GM19395 (cell line): ENCODE measurements at regions not wholly inside any gene's neighbourhood (a gene's known extent, or its start where the extent isn't known, plus 50 kb on each side); places are given as distances from the start of the nearest gene placed in this dataset.

Source experiments
- ATAC-seq: cut with Tn5 transposase; IDR thresholded peaks from one replicate; pipeline ENCODE4 v1.9.1; 2021; ENCODE audit warnings: mild to moderate bottlenecking, moderate library complexity; ENCODE audit not compliant: unreplicated experiment

GRCh38 chr16:74035816-74036215, 260.8 kb upstream of the PSMD7 start:
- no peak for ATAC-seq

- no peak for ATAC-seq
Measured at GRCh38 chr16:74034862-74035261, 261.8 kb upstream of the PSMD7 start.

GRCh38 chr16:74034200-74034599, 262.4 kb upstream of the PSMD7 start:
- no peak for ATAC-seq

- no peak for ATAC-seq
Measured at GRCh38 chr16:74033441-74033995, 263.1 kb upstream of the PSMD7 start.

- ATAC-seq: no peak
Measured at GRCh38 chr16:74031551-74031950, 265.1 kb upstream of the PSMD7 start.

- no peak for ATAC-seq
Measured at GRCh38 chr16:74030000-74030706, 266.5 kb upstream of the PSMD7 start.

GRCh38 chr16:74029115-74029792, 267.4 kb upstream of the PSMD7 start:
- no peak for ATAC-seq

GRCh38 chr16:74026373-74027281, 270.0 kb upstream of the PSMD7 start:
- ATAC-seq: no peak

GRCh38 chr16:74024953-74025352, 271.7 kb upstream of the PSMD7 start:
- no peak for ATAC-seq

- no peak for ATAC-seq
Measured at GRCh38 chr16:74020095-74020670, 276.4 kb upstream of the PSMD7 start.

GRCh38 chr16:74019612-74020011, 277.0 kb upstream of the PSMD7 start:
- no peak for ATAC-seq

GRCh38 chr16:74015953-74016352, 280.7 kb upstream of the PSMD7 start:
- no peak for ATAC-seq

GRCh38 chr16:73998707-73999106, 297.9 kb upstream of the PSMD7 start:
- no peak for ATAC-seq

- no peak for ATAC-seq
Measured at GRCh38 chr16:73997971-73998370, 298.6 kb upstream of the PSMD7 start.

- no peak for ATAC-seq
Measured at GRCh38 chr16:73997340-73997711, 299.3 kb upstream of the PSMD7 start.

- no peak for ATAC-seq
Measured at GRCh38 chr16:73996624-73997339, 299.8 kb upstream of the PSMD7 start.

- ATAC-seq: no peak
Measured at GRCh38 chr16:73993878-73994277, 302.7 kb upstream of the PSMD7 start.

GRCh38 chr16:73978407-73978784, 318.2 kb upstream of the PSMD7 start:
- no peak for ATAC-seq

- ATAC-seq: no peak
Measured at GRCh38 chr16:73976644-73977043, 320.0 kb upstream of the PSMD7 start.

GRCh38 chr16:73973174-73973573, 323.4 kb upstream of the PSMD7 start:
- no peak for ATAC-seq
